HG03469 (cell line): ENCODE measurements at regions not wholly inside any gene's neighbourhood (a gene's known extent, or its start where the extent isn't known, plus 50 kb on each side); places are given as distances from the start of the nearest gene placed in this dataset.
"Not testable (repeated sequence)": the region's sequence is repeated elsewhere in the genome, so short reads cannot be mapped to it uniquely, and the experiment has no call there.

Source experiments
- ATAC-seq: cut with Tn5 transposase; IDR thresholded peaks from one replicate; pipeline ENCODE4 v1.9.1; 2021; ENCODE audit warnings: mild to moderate bottlenecking, moderate library complexity, moderate number of reproducible peaks; ENCODE audit not compliant: unreplicated experiment

GRCh38 chr12:41697161-41697560 lies 447.5 kb downstream of the GXYLT1 start:
- no peak for ATAC-seq

DNA sequence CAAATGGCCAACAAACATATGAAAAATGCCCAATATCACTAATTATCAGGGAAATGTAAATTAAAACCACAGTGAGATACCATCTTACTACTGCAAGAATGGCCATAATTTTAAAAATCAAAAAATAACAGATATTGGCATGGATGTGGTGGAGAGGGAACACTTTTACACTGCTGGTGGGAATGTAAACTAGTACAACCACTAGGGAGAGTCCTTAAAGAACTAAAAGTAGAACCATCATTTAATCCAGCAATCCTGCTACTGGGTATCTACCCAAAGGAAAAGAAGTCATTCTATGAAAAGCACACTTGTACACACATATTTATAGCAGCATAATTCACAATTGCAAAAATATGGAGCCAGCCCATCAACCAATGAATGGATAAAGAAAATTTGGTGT lies 459.7 kb downstream of the GXYLT1 start:
- ATAC-seq = no peak

DNA sequence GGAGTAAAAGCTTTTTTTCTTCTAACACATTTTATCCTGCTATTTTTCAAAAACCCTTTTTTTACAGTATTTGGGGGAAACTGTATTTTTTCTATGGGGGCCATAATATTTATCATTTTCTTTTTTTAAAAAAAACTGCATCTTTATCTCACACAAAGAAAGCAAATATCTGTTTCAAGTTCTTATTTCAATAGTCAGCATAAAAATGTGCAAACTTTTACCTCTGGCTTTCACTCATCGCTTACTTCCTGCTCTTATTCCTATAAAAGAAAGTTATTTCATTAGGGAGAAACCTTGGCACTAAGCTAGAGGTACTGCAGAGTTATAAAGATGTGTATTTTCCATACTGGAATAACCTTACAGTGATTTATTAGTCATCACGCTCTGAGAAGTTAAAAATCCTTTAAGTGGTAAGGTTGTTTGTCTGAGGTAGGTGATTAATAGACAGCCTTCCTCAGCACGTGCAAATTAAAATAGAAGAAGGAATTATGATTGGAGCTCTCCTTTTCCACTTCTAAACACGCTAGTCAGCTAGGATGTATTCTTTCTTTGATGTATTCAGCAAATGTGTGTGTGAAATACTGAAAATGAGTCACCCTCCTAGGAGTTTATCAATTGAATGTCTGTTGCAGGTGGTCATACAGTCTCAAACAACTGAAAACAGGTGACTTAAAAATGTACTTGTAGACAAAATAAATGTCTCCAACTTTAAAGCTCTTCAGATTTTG lies 461.0 kb downstream of the GXYLT1 start:
- ATAC-seq = no peak

DNA sequence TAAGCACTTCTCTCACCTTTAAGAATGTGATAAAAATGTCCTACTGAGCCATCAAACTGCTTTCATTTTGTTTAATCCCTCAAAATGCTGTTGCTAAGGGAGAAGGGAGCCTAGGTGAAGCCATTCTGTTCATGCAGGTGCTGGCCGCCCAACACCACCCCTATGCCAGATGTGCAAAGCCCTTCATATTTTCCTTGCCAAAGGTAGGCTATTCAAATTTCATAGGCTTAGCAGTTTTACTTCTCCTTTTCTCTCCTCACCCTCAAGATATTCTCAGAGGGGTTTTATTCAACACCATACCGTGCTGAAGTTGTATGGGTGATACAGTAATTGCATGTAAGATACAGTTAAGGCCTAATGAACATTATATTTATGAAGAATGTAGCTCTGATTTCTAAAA lies 461.7 kb downstream of the GXYLT1 start:
- ATAC-seq = peak; percentile 56

DNA sequence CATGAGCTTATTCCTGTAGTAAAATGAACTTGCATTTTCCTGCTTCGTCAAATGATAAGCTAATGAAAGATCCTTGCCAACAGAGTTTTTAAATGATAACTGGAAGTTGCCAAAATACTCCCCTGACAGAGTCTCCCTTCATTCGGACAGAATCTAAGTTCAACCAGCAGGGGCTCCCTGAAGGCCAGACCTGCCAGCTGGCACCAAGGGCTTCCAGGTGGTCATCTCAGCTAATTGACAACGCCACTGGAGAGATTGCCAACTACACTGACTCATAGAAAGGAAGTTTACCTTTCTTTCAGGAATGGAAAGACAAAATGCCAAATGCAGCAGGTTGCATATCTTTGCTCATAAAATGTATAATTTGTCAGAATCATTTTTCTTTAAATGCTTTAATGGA lies 462.8 kb downstream of the GXYLT1 start:
- ATAC-seq = no peak

- no peak for ATAC-seq
Measured at GRCh38 chr12:41680155-41680554, 464.5 kb downstream of the GXYLT1 start.

DNA sequence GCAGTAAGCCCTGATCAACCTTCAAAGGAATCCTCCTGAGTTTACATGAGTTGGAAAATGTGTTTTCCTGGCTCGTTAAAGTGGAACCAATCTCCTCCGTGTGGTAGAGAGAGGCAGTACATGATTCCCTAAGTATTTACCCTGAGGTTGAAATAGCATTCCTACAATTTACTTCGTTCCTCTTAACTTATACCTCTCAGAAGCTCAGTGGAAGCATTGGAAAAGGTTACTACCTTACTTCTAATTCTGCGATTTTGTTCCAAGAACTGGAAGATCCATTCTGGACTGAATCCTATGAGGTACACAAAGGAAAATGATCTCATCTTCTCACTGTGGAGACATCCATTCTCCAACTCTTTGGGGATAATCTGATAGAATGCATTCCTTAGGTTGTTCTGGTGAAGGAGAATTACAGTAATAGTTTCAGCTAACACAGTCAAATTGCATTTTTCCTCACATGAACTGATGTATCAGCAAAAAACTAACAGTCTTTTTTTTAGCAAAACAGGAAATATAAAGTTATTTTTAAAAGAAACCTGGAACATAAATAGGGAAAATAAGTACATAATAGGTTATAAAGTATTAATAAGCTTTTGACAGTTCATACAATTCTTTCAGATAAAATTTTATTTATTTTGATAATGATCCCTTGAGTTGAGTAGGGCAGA lies 475.6 kb downstream of the PDZRN4 start:
- ATAC-seq = no peak

DNA sequence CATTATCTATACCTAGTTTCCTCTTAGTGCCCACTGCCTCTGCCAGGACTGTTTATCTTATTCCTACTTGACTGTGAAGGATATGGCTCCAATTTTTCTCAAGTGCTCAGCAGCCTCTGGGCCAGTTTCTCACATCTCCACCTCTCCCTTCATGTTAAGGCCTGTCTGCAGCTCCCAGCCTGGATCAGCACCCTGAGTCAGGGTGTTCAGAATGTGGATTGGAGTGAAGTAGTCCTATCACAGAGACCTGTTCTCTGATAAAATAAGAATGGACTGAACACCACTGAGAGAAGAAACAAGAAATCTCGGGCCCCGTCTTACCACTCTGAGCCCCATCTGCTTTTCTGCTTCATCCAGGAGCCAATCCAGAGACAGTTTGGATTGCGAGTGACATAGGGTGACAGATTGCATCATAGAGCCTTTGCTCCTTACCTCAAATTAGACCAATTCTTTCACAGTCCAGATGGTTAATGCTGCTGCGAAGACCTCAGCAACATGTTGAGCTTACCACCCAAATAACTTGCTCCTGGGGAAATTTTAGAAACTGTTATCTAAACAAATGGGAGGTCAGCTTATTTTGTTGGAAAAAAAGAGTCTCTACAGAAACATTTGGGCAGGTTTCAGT lies 473.1 kb downstream of the PDZRN4 start:
- ATAC-seq = no peak

- ATAC-seq = no peak
Measured at GRCh38 chr12:41656454-41656853, 468.3 kb downstream of the PDZRN4 start.

DNA sequence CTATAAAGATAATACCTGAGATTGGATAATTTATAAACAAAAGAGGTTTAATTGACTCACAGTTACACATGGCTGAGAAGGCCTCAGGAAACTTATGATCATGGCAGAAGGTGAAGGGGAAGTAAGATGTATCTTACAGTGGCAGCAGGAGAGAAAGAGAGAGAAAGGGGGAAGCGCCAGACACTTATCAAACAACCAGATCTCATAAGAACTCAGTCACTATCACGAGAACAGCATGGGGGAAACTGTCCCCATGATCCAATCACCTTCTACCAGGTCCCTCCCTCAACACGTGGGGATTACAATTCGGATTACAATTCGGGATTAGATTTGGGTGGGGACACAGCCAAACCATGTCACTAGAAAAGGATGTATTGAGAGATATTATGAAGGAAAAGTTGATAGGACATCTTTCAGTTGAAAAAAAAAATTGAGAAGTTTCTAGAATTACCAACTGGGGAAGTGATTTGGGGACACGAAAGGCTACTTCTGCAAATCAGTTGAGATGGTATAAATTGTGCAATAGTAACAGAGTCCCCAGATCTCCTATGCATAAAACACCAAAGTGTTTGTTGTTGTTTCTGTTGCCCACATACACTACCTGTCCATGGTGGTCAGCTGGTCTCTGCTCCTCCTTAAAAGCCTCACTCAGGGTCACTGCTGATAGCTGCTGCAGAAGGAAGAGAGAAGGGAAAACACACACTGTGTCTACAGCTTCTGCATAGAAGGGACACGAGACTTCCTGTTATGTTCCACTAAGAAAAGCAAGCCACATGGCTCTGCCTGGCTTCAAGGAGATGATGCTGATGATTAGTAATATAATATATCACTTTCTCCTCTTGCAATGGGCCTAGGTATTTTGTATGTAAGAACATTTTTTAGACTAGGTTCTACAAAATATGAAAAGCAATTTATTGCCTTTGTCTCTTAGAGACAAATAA lies 465.5 kb downstream of the PDZRN4 start:
- no peak for ATAC-seq

GRCh38 chr12:41652981-41653380 lies 464.9 kb downstream of the PDZRN4 start:
- no peak for ATAC-seq

GRCh38 chr12:41645624-41646023 lies 457.5 kb downstream of the PDZRN4 start:
- ATAC-seq = no peak

GRCh38 chr12:41642808-41643207 lies 454.7 kb downstream of the PDZRN4 start:
- ATAC-seq = not testable (repeated sequence)

DNA sequence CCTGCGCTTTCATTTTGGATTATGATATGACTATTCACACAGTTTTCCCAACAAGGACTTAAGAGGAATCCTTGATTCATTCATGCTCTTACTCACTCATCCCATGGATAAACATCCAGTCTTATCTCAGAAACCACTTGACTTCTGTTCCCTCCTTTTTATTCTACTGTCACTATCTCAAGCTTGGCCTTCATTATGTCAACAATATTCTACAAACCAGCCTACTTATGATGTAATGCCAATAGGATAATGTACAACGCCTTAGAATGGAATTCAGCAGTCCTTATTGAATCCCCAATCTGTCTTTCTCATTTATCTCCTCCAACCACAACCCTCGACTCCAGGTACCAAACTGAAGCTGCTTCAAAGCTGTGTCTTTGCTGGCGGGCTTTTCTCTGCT lies 448.5 kb downstream of the PDZRN4 start:
- ATAC-seq = no peak

GRCh38 chr12:41635626-41636364 lies 447.7 kb downstream of the PDZRN4 start:
- no peak for ATAC-seq

GRCh38 chr12:41634091-41634490 lies 446.0 kb downstream of the PDZRN4 start:
- no peak for ATAC-seq

DNA sequence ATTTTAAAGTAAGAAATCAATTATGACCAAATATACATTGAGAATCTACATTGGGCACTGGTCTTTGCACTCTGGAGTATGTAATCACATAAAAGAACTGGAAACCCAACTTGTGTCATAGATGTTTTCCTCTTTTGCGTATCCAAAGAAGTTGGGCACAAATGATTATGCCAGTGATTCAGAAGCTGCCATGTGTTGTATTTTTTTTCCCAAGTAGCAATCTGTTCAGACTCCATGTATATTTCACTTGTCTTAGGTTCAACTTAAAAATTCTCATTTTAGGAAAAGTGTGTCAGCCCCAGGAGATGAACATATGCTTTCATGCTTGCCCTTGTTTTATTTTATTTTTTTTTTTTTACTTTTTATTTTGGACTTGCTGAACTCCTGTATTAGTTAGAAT lies 441.5 kb downstream of the PDZRN4 start:
- ATAC-seq = no peak

DNA sequence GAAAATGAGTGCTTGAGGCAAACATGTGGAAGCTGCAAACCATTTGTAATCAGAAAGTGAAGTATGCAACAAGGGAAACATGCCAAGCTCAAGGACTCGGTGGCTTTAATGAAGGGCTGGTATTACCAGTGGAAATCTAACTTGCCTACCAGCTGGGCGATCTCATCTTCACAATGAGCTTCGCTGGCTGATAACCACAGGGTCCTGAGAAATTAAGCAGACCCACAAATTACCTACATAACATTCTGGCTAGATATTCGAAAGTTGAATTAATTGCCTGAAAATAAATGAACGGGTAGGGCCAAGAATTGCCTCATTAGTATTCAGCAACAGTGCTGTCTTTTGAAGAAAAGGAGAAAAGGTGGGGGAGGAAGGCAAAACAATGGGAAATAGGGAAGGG lies 439.4 kb downstream of the PDZRN4 start:
- no peak for ATAC-seq

DNA sequence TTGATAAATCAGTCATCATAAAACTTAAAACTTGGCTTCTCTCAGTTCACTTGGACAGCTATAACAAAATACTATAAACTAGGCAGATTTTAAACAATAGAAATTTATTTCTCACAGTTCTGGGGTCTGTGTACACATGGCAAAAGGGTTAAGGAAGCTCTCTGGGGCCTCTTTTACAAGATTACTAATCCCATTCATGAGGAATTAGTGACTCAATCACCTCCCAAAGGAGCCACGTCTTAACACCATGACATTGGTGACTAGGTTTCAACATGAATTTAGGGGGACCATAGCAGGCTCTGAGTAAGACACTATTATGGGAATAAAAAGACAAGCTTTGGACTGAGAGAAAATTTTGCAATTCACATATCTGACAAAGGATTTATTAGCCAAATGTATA lies 436.5 kb downstream of the PDZRN4 start:
- ATAC-seq = no peak
